Gastrocnemius medialis (tissue), 4 donors: ENCODE measurements at regions not wholly inside any gene's neighbourhood (a gene's known extent, or its start where the extent isn't known, plus 50 kb on each side); places are given as distances from the start of the nearest gene placed in this dataset.

Experiments
- ATAC-seq, 2 donors: fragments of 150-250 bp; one replicate each; pipeline ENCODE4 v1.9.1; 2016
- DNase-seq, 2 donors: peaks; one replicate each; pipeline ENCODE4 v3.0.0-alpha.2; 2019
- H3K27ac ChIP-seq, 4 donors: fragments of 200-600 bp; sonication (generic); 1 replicate in 1 of 4; 2 replicates in 3 of 4; pipeline ENCODE4 v1.5.1; 2016 to 2018; ENCODE audit warnings: mild to moderate bottlenecking in 2 of 4, moderate library complexity in 1 of 4
- H3K27me3 ChIP-seq, 3 donors: fragments of 200-600 bp; sonication (generic) in 2 of 3; 1 replicate in 1 of 3; 2 replicates in 2 of 3; pipeline versions ENCODE4 v1.5.1 to v1.6.0; 2016 to 2019; ENCODE audit warnings: mild to moderate bottlenecking in 1 of 3, moderate library complexity in 1 of 3
- H3K36me3 ChIP-seq, 2 donors: fragments of 200-600 bp; sonication (generic) in 1 of 2; one replicate each; pipeline ENCODE4 v1.5.1; 2017 to 2018
- H3K4me1 ChIP-seq, 2 donors: fragments of 200-600 bp; sonication (generic) in 1 of 2; one replicate each; pipeline ENCODE4 v1.5.1; 2016 to 2017; ENCODE audit warnings: mild to moderate bottlenecking in 2 of 2
- H3K4me3 ChIP-seq, 4 donors: fragments of 200-600 bp; sonication (generic) in 3 of 4; 1 replicate in 1 of 4; 2 replicates in 3 of 4; pipeline ENCODE4 v1.5.1; 2016 to 2019; ENCODE audit warnings: mild to moderate bottlenecking in 2 of 4
- H3K9me3 ChIP-seq, 3 donors: fragments of 200-600 bp; sonication (generic) in 2 of 3; 1 replicate in 1 of 3; 2 replicates in 2 of 3; pipeline ENCODE4 v1.5.1; 2016 to 2019
- CTCF ChIP-seq, 5 experiments: fragments of 450-650 bp in 3 of 5; fragments of 200-600 bp in 2 of 5; sonication (generic) in 2 of 5; IDR thresholded peaks in 4 of 5; conservative IDR thresholded peaks in 1 of 5; 1 replicate in 4 of 5; 2 replicates in 1 of 5; pipeline ENCODE4 v1.5.1; 2016 to 2019; ENCODE audit warnings: antibody characterized with exemption in 5 of 5, mild to moderate bottlenecking in 3 of 5, moderate library complexity in 3 of 5
- POLR2A ChIP-seq, 2 donors: fragments of 450-650 bp; IDR thresholded peaks; one replicate each; pipeline ENCODE4 v1.6.1; 2017; ENCODE audit warnings: antibody characterized with exemption in 2 of 2, mild to moderate bottlenecking in 2 of 2, moderate library complexity in 2 of 2
- in situ Hi-C, 4 donors: fragments of 200-750 bp; cut with MboI; loops; one replicate each; pipeline versions ENCODE4 v1.15.0 to v1.8.0; 2017; ENCODE audit warnings: low sequenced_read_pairs in 4 of 4
- intact Hi-C: fragments of 100-400 bp; cut with DNase I; formaldehyde crosslinking; loops from one replicate; pipeline ENCODE4 v1.15.1; 2023; ENCODE audit warnings: low total_unique reads

DNA sequence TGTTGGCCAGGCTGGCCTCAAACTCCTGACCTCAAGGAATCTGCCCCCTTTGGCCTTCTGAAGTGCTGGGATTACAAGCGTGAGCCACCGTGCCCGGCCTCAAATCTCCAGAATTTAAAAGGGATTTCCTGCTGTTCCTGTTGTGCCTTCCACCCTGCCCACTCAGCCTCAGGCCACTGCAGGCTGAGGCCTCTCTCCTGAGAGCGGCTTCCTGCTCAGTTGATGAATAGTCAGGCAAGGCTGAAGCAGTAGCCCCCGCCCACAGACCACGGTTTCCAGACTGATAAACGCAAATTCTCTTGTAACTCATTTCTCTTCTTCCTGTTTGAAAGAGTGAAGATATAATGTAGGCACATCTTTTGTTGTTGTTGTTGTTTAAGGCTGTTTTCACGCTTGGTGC, 127.0 kb upstream of the PLCXD3 start:
- no peak for TF ChIP-seq CTCF (IDR thresholded peaks at IDR 0.05 in 4 of 5, conservative IDR thresholded peaks at IDR 0.05 in 1 of 5)
- no peaks in the 10 kb centered on the region for H3K27me3 ChIP-seq
- in situ Hi-C loops = no loop called here
- H3K27ac ChIP-seq = no peak overlapping the region
- no peaks in the 10 kb centered on the region for H3K4me1 ChIP-seq
- H3K4me3 ChIP-seq = no peak overlapping the region
- no peak for DNase-seq
- no peaks in the 10 kb centered on the region for H3K9me3 ChIP-seq
- no peaks in the 10 kb centered on the region for H3K36me3 ChIP-seq
- intact Hi-C loops = no loop called here
- ATAC-seq = no peak

- Histone ChIP-seq H3K27ac (no peak overlapping the region), H3K27me3 (no peaks in the 10 kb centered on the region), H3K4me3 (no peak overlapping the region), H3K36me3 (no peaks in the 10 kb centered on the region), H3K4me1 (no peaks in the 10 kb centered on the region), H3K9me3 (no peaks in the 10 kb centered on the region)
- intact Hi-C loops = no loop called here
- in situ Hi-C loops = no loop called here
- TF ChIP-seq CTCF (IDR thresholded peaks at IDR 0.05 in 4 of 5, conservative IDR thresholded peaks at IDR 0.05 in 1 of 5) = no peak
- no peak for TF ChIP-seq POLR2A (IDR thresholded peaks at IDR 0.05)
- DNase-seq (no peak), ATAC-seq (no peak)
Observed at GRCh38 chr5:41636605-41637004, 126.2 kb upstream of the PLCXD3 start.

DNA sequence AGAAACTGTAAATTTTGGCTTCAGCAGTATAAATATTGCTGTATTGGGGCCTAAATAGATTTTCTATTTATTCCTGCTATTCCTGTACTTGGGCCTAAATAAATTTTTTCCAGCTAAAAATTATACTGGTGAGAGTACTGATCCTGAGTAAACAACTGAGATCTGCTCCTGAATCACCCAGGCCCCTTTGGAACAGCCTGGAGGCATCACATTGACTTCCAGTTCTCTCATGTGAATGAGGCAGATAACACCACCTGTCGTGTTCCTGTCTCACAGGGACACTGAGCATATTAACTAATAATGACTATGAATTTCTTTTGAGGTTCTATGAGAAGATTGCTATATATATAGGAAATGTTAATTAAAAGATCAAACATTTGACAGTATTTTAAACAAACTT, 119.5 kb upstream of the PLCXD3 start:
- no peaks in the 10 kb centered on the region for H3K4me1 ChIP-seq
- no peaks in the 10 kb centered on the region for H3K9me3 ChIP-seq
- H3K4me3 ChIP-seq = no peak overlapping the region
- no peaks in the 10 kb centered on the region for H3K27me3 ChIP-seq
- DNase-seq = no peak
- H3K27ac ChIP-seq = no peak overlapping the region
- H3K36me3 ChIP-seq = no peaks in the 10 kb centered on the region
- ATAC-seq = no peak
- in situ Hi-C loops = no loop called here
- intact Hi-C loops = no loop called here
- no peak for TF ChIP-seq CTCF (IDR thresholded peaks at IDR 0.05 in 4 of 5, conservative IDR thresholded peaks at IDR 0.05 in 1 of 5)

DNA sequence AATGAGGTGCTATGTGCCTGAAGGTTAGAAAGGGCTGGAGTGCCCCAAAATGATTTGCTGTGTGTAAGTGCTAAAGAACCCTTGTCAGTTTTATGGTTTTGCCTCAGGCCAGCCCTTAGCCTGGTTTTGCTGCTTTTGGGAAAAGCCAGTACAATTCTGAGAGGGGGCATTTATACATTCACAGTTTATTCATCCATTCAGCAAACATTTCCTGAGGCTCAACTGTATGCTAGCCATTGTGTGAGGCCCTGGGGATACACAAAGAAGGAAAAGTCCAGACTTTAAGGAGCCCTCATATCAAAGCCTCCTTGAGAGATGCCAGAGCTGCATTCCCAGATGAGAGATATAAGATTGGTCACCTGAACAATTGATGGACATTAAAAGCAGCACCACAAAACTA, 115.2 kb upstream of the PLCXD3 start:
- Histone ChIP-seq H3K4me3 (no peak overlapping the region), H3K36me3 (no peaks in the 10 kb centered on the region), H3K27ac (no peak overlapping the region), H3K27me3 (no peaks in the 10 kb centered on the region), H3K9me3 (no peaks in the 10 kb centered on the region), H3K4me1 (no peaks in the 10 kb centered on the region)
- DNase-seq (no peak), ATAC-seq (no peak)
- in situ Hi-C loops = no loop called here
- intact Hi-C loops = no loop called here
- TF ChIP-seq CTCF (IDR thresholded peaks at IDR 0.05 in 4 of 5, conservative IDR thresholded peaks at IDR 0.05 in 1 of 5) = no peak
- TF ChIP-seq POLR2A (IDR thresholded peaks at IDR 0.05) = no peak

- TF ChIP-seq CTCF (IDR thresholded peaks at IDR 0.05 in 4 of 5, conservative IDR thresholded peaks at IDR 0.05 in 1 of 5) = no peak
- TF ChIP-seq POLR2A (IDR thresholded peaks at IDR 0.05) = no peak
Observed at GRCh38 chr5:41621420-41621819, 111.0 kb upstream of the PLCXD3 start.

More at GRCh38 chr5:41621420-41621819, 111.0 kb upstream of the PLCXD3 start:
- DNase-seq (no peak), ATAC-seq (no peak)
- no peaks in the 10 kb centered on the region for H3K27me3 ChIP-seq
- no peaks in the 10 kb centered on the region for H3K4me1 ChIP-seq
- H3K36me3 ChIP-seq = no peaks in the 10 kb centered on the region
- intact Hi-C loops = no loop called here
- no peaks in the 10 kb centered on the region for H3K9me3 ChIP-seq
- in situ Hi-C loops = no loop called here
- no peak overlapping the region for H3K4me3 ChIP-seq
- no peak overlapping the region for H3K27ac ChIP-seq
